ENCODE measurements at regions not wholly inside any gene's neighbourhood (a gene's known extent, or its start where the extent isn't known, plus 50 kb on each side); places are given as distances from the start of the nearest gene placed in this dataset.

DNA sequence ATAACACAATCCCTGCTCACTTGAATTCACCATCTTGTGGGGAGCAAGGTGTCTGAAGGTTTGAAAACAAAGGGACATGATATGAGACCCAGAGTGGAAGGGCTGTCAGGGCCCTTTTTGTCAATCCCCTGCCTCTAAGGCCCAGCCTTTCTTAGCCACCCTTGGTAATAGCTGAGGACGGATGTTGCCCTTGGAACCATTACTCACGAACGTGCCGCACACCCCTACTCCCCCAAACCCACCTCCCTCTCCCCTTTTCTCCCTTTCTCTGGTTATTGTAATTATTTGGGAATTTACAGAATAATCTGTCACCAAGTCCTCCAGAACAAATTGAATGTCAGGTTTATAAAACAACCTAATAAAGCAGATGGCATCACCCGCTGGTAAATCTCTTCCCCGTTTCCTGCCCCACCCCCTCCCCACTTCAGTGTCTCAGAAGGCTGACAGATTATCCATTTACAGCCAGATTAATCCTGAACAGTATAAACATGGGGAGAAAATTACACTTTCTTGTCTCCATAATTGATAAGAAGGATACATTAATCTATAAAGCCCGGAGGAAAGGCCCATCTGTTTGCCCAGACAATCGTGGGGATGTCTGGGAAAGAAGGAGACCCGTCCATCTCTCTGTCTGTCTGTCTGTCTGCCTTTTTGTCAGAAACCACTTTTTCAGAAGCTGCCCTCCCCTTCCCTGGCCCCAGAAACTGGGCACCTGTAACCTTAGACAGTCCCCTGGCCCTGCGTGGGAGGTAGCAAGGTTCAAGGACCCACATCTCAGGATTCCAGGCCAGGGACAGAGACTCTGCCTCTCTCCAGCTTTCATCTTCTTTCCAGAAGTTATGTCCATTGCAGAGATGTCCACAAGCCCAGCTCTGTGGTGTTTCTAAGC is 60.6 kb upstream of the CD34 start:
- no peak for DNase-seq

DNA sequence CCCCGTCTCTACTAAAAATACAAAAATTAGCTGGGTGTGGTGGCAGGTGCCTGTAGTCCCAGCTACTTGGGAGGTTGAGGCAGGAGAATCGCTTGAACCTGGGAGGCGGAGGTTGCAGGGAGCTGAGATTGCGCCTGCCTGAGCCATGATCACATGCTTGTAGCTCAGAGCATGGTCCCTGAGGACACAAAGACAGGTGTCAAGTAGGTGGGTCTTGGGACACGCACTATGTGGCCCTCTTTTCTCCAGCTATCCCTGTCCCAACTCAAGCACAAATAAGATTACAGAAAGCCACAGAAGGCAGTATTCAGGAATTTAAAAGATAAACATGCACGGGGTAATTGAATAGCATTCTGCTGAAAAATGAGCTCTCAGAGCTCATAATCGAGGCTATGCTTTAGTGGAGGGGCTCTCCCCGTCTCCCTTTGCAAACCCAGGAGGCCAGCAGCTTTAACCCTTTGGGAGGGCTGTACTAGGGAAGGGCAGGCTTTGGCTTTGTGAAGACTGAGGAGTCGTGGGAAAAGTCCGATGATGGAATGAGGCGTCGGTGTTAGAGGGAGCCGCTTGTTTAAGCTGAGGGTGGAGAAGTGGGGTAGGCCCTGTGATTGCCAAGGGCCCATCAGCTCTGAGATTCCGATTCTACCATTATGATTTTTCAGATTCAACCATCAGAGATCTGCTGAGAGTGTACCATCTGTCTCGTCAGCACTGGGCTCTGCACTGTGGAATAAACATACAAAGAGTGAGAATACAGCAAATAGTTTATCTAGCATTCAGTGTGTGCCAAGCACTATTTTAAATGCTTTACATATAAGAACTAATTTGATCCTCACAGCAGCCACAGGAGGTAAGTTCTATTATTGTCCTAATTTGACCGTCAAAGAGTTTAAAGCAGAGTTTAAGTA is 59.7 kb upstream of the CD34 start:
- no peak for DNase-seq

DNA sequence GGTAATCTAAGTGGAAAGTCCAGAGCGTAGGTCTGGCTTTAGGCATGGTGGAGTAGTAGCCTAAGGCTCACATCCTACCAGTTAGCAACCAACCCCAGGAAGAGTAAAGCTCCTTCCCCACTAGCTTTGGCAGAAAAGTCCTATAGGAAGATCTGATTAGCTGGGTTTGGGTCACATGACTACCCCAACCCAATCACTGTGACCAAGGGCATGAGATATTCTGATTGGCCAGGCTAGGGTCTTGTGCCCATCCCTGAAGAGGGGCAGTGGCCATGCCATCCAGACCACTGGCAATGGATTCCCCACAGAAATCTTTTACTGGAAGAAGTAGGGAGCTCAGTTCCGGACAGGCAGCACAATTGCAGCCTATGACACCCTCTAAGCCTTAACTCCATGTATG is 58.6 kb upstream of the CD34 start:
- no peak for DNase-seq

DNA sequence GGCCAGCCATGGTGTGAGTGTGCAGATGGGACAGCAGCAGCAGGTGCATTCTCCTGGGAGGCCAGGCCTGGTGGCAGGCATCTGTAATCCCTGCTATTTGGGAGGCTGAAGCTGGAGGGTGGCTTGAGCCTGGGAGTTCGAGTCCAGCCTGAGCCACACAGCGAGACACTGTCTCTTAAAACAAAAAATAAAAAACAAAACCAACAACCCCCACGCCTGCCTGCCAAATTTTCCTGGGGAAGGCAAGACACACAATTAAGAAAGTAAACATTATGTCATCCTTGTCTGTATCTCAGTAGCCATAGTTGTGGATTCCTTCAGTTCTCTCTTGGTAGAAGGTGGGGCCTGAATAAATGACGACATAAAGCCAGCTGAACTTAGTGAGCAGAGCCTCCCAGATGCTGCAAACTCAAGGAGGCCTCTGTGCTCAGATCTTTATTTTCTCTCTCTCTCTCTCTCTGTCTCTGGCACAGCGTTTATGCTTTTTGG is 57.6 kb upstream of the CD34 start:
- DNase-seq, result no peak

DNA sequence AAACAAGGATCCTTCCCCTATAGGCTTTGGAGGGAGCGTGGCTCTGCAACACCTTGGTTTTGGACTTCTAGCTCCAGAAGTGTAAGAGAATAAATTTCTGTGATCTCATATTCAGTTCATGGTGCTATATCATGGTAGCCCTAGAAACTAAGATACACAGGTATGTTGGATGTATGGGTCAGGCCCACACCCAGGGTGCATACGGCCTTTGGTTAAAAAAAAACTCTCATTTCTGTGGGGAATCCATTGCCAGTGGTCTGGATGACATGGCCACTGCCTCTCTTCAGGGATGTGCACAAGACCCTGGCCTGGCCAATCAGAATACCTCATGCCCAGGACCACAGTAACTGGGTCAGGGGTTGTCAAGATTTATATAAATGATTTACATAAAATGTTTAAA is 56.8 kb upstream of the CD34 start:
- DNase-seq, result no peak

DNA sequence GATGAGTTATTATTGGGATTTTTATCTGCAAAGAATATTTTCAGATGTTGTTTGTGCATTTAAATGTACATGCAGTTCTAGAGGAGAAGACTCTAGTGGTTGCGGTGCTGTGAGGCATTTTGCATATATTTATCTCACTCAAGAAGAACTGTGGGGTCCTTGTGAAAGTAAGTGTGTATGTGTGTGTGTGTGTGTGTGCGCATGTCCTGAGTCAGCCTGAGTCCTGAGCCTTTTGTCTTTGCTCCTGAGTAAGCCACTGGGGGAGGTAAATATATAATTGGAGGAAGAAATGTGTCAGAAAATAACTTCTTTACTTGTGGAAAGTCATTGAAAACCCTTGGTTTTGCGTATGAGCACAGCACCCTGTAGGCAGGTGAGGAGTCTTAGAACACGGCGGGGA is 55.6 kb upstream of the CD34 start:
- no peak for DNase-seq

DNA sequence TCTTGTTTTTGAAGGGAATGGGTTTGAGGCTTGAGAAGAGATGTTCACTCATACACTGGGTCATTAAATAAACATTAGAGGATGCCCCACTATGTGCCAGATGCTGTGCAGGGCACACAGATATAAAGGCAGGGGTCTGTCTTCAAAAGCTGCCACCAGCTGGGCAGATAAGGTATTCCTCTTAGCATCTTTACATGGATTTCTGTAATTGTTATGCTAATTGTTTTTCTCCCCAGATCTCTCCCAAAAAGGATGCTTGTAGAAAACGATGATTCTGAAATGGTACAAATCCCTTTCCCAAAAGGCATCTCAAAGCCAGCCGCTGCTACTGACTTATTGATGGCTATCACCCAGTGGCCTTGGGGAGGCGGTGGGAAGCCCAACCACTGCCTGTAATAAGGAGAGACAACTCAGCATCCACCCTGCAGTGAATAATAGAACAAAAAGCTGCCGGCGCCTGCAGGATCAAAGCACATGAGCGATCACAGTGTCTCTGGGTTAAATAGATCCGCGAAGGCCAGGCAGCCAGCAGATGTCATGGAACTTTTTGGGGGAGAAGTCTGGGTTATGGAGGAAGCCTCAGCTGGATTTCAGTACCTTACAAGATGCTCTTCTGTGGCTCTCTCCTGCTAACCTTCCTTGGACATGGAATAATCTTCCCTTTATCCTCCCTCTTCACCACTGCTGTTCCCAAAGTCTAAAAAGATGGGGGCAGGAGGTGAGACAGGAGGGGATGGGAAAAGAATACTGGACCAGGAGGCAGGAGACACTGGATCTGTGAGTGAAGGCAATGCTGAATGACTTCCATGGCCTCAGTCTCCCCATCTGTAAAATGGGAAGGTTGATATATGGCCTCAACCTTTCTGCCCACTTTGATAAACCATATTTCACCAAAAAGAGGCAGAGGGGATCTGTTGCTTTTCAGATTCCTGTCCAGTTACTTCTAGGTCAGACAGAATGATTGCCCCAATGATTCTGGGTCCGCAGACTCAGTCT is 54.8 kb upstream of the CD34 start:
- no peak for DNase-seq

DNA sequence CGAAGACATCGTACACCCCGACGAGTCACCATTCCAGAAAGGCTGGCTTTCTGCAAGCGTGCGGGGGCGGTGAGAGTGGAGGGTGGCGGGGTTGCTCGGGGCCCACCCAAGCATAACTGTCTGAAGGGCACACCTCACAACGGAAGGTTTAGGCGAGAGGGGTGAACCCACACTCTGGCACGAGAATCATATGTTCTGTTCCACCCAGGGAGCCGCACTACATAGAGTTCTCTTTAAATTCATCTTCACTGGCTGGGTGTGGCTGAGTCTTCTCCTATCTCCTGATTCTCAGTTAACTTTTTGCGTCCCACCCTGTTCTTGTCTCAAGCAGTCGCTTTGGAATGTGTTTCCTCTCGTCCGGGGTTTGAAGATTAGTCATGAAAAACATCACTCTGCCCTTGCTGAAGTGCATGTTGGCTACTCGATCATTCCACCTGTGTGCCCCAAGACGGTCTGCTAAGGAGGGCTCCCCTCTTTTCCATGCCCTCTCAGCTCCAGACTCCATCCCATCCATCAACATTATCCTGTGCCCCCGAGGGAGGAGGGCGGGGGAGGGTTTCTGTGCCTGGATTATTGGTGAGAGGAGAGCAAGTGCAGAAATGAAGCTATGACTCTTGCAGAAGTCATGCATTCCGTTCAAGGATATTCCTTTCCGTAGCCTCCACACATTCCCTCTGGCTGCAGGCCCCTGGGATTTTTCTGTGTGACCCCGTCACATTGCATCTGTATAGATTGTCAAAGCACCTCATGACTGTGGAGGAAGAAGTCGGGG is 53.5 kb upstream of the CD34 start:
- no peak for DNase-seq

DNA sequence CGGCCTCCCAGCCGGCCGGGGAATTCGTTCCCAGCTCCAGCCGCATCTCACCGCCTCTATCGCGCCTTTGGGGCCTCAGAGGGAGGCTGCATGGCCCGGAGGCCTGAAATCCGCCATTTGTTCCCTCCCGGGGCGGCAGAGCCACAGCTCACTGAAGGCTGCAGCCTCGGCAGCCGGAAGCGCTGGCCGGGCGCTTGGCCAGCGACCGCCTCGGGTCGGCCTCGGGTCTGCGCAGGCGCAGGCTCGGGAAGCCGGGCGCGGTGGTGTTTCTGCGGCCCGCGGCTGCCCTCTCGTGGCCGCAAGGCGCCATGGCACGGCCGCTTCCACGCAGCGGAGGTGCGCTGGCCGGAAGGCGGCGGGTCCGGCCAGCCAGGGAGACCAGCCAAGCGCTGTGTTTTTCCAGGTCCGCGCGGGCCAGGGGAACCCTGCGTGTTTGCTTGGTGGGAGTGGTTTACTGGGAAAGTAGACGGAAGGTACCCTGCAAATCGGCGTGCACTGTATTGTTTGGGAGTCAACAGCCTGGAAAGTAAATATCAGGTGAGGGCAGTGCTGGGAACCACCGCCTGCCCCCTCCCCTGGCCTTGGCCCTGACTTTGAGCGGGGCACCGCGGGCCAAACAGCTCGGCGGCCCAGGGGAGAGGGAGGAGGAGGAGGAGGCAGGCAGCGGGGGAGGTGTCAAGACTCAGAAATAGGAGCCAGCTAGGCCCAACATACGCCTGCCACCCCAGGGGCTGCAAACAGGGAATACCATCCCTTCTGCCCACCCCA is 52.7 kb upstream of the CD34 start:
- DNase-seq, result peak; percentile 83

DNA sequence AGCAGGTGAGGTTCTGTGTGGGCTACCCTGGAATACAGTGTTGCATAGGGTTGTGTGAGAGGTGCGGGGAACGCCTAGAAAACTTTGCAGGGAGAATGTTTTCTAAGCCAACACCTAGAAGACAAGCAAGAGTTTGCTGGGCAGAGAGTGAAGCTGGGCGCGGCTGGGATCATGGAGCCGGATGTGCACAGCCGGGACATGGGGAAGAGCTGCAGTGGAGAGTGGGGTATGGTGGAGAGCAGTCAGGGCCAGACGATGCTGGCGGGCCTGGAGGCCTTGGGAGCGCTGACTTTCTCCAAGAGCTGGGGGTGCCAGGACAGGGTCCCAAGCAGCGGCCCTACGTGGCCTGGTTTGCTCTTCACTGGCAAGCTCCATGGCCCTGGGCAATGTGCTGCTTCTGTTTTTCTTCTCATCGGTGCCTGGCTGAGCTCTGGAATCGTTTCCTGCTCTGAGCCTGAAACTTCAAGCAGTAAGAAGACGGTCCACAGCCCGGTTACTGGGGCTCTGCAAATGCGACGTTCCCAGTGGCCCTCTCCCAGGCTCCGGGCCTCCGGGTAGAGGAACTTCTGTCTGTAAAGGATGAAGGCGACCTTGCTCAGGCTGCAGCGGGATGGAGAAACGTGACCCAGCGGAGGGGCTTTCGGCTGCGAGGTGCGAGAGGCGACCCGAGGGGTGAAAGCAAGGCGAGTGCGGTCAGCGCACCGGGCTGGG is 51.9 kb upstream of the CD34 start:
- no peak for DNase-seq
